DND-41 (cell line): ENCODE measurements at regions not wholly inside any gene's neighbourhood (a gene's known extent, or its start where the extent isn't known, plus 50 kb on each side); places are given as distances from the start of the nearest gene placed in this dataset.

ENCODE experiments used
- ATAC-seq: fragments of 200-7000 bp; cut with Tn5 transposase; 3 replicates; pipeline ENCODE4 v1.9.1; 2021; ENCODE audit warnings: low read depth; ENCODE audit not compliant: insufficient read depth
- DNase-seq: peaks from one replicate; pipeline ENCODE4 v3.0.0-alpha.2; 2020
- H2AFZ ChIP-seq: 2 replicates; pipeline ENCODE4 v1.6.0; 2012; ENCODE audit warnings: low read depth, low read length
- H3K27ac ChIP-seq: 2 replicates; pipeline ENCODE4 v1.5.1; 2012; ENCODE audit warnings: low read length, inconsistent platforms
- H3K27me3 ChIP-seq: fragments of 200-600 bp; sonication (generic); 2 replicates; pipeline ENCODE4 v1.6.0; 2012; ENCODE audit warnings: low read length, mild to moderate bottlenecking, inconsistent platforms; ENCODE audit not compliant: insufficient read depth, poor library complexity
- H3K36me3 ChIP-seq: 2 replicates; pipeline ENCODE4 v1.5.1; 2012; ENCODE audit warnings: low read length, inconsistent platforms; ENCODE audit not compliant: insufficient read depth
- H3K4me1 ChIP-seq: 2 replicates; pipeline ENCODE4 v1.5.1; 2012; ENCODE audit warnings: mild to moderate bottlenecking, low read length; ENCODE audit not compliant: insufficient read depth
- H3K4me2 ChIP-seq: 2 replicates; pipeline ENCODE4 v1.6.0; 2012; ENCODE audit warnings: mild to moderate bottlenecking, moderate library complexity, low read length, inconsistent platforms; ENCODE audit not compliant: insufficient read depth
- H3K4me3 ChIP-seq, 2 experiments: fragments of 200-600 bp in 1 of 2; shearing (Covaris generic) in 1 of 2; 2 replicates each; pipeline ENCODE4 v1.5.1; 2012 to 2016; ENCODE audit warnings: inconsistent platforms in 2 of 2, low read length in 2 of 2, mild to moderate bottlenecking in 2 of 2, low read depth in 1 of 2, moderate library complexity in 1 of 2
- H3K79me2 ChIP-seq: 2 replicates; pipeline ENCODE4 v1.6.0; 2012; ENCODE audit warnings: low read length, inconsistent platforms; ENCODE audit not compliant: insufficient read depth
- H3K9ac ChIP-seq: 2 replicates; pipeline ENCODE4 v1.6.0; 2012; ENCODE audit warnings: low read depth, mild to moderate bottlenecking, inconsistent platforms, low read length, moderate library complexity
- H3K9me3 ChIP-seq: 2 replicates; pipeline ENCODE4 v1.5.1; 2012; ENCODE audit warnings: low read length, moderate library complexity, mild to moderate bottlenecking, inconsistent platforms; ENCODE audit not compliant: insufficient read depth, severe bottlenecking
- H4K20me1 ChIP-seq: 2 replicates; pipeline ENCODE4 v1.6.0; 2012; ENCODE audit warnings: low read length; ENCODE audit not compliant: insufficient read depth
- EZH2 ChIP-seq: IDR thresholded peaks from 3 replicates; pipeline ENCODE4 v1.6.1; 2012; ENCODE audit warnings: borderline replicate concordance, low read depth, mild to moderate bottlenecking, moderate library complexity, low read length, inconsistent platforms; ENCODE audit not compliant: severe bottlenecking
- TF ChIP-seq, protein P1 (sequence below): IDR thresholded peaks from 2 replicates; pipeline ENCODE4 v1.5.1; 2012; ENCODE audit warnings: borderline replicate concordance, low read length, moderate library complexity, mild to moderate bottlenecking; ENCODE audit not compliant: poor library complexity, severe bottlenecking; ENCODE audit errors: extremely low read depth

DNA sequence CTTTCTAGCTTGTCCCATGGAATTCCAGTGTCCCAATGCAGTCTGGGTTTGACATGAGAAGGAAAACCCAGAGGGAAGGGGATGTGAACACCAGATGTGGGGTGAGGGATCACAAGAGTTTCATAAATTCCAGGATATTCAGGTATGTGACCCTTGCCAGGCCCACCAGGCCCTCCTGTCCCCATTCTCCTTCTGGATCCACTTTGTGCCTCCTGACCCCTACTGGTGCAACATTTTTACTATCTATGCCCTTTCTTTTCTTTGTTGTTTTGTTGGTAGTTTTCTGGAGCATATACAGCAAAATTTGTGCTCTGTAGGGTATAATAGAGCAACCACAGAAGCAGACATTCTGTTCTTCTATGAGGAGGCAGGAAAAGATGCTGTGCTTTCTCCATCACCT is 597.0 kb upstream of the GRAMD2B start:
- H3K27ac ChIP-seq = no peak overlapping the region
- peaks cover 4% of the 10 kb centered on the region for H3K9me3 ChIP-seq
- H3K4me3 ChIP-seq = no peak overlapping the region
- no peaks in the 10 kb centered on the region for H3K4me1 ChIP-seq
- no peak overlapping the region for H3K9ac ChIP-seq
- ATAC-seq (no peak), DNase-seq (no peak)
- no peaks in the 10 kb centered on the region for H4K20me1 ChIP-seq
- H3K79me2 ChIP-seq = no peaks in the 10 kb centered on the region
- no peaks in the 10 kb centered on the region for H3K36me3 ChIP-seq
- no peak for TF ChIP-seq EZH2
- TF ChIP-seq, protein P1, sequence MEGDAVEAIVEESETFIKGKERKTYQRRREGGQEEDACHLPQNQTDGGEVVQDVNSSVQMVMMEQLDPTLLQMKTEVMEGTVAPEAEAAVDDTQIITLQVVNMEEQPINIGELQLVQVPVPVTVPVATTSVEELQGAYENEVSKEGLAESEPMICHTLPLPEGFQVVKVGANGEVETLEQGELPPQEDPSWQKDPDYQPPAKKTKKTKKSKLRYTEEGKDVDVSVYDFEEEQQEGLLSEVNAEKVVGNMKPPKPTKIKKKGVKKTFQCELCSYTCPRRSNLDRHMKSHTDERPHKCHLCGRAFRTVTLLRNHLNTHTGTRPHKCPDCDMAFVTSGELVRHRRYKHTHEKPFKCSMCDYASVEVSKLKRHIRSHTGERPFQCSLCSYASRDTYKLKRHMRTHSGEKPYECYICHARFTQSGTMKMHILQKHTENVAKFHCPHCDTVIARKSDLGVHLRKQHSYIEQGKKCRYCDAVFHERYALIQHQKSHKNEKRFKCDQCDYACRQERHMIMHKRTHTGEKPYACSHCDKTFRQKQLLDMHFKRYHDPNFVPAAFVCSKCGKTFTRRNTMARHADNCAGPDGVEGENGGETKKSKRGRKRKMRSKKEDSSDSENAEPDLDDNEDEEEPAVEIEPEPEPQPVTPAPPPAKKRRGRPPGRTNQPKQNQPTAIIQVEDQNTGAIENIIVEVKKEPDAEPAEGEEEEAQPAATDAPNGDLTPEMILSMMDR = no peak
- no peak overlapping the region for H2AFZ ChIP-seq
- H3K4me2 ChIP-seq = no peak overlapping the region
- no peaks in the 10 kb centered on the region for H3K27me3 ChIP-seq

DNA sequence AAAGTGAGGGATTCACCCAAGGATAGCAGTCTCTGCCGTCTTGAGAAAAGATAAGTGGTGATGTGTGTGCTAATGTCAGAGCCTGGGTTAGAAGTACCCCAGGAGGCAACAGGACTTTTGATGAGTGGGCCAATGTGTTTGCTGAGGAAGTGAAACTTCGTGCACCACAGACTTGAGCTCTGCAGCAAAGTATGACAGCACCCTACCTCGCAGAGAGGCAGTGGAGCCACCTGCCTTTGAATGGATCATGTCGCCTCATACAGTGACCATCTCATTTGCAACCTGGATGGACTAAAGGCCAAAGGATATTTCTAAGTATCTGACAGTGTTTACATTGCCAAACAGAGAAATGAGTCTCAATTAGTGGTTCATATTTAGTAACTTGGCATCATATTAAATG is 593.9 kb upstream of the GRAMD2B start:
- TF ChIP-seq, protein P1 = no peak
- no peak for TF ChIP-seq EZH2
- ATAC-seq (no peak), DNase-seq (no peak)
- no peaks in the 10 kb centered on the region for H4K20me1 ChIP-seq
- H2AFZ ChIP-seq = no peak overlapping the region
- no peaks in the 10 kb centered on the region for H3K27me3 ChIP-seq
- H3K9me3 ChIP-seq = peaks cover 5% of the 10 kb centered on the region
- no peaks in the 10 kb centered on the region for H3K79me2 ChIP-seq
- no peaks in the 10 kb centered on the region for H3K36me3 ChIP-seq
- H3K4me2 ChIP-seq = no peak overlapping the region
- no peak overlapping the region for H3K27ac ChIP-seq
- no peak overlapping the region for H3K4me3 ChIP-seq
- no peak overlapping the region for H3K9ac ChIP-seq
- H3K4me1 ChIP-seq = no peaks in the 10 kb centered on the region

DNA sequence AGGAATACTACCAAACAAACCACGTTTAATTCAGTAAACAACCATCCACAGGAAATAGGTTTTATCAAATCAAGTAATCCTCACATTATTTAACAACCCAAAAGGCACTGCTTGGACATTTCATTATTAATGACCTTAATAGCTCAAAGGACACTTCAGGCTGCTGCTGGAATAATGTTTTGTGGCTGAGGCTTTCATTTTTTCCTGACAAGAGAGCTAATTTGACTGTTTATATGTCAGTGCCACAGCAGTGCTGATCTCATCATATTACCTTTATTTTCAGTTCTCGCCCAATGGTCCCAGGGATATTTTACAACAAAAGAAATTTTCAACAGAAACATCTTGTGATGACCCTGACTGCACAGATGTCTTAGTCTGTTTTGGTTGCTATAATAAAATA is 589.8 kb upstream of the GRAMD2B start:
- no peak for DNase-seq
- Histone ChIP-seq H2AFZ (no peak overlapping the region), H3K4me1 (no peaks in the 10 kb centered on the region), H3K9me3 (peaks cover 5% of the 10 kb centered on the region), H4K20me1 (no peaks in the 10 kb centered on the region), H3K36me3 (no peaks in the 10 kb centered on the region), H3K27me3 (no peaks in the 10 kb centered on the region), H3K27ac (no peak overlapping the region), H3K4me3 (no peak overlapping the region), H3K4me2 (no peak overlapping the region), H3K79me2 (no peaks in the 10 kb centered on the region), H3K9ac (no peak overlapping the region)
- TF ChIP-seq, protein P1 = no peak
- no peak for TF ChIP-seq EZH2
- ATAC-seq = no peak

DNA sequence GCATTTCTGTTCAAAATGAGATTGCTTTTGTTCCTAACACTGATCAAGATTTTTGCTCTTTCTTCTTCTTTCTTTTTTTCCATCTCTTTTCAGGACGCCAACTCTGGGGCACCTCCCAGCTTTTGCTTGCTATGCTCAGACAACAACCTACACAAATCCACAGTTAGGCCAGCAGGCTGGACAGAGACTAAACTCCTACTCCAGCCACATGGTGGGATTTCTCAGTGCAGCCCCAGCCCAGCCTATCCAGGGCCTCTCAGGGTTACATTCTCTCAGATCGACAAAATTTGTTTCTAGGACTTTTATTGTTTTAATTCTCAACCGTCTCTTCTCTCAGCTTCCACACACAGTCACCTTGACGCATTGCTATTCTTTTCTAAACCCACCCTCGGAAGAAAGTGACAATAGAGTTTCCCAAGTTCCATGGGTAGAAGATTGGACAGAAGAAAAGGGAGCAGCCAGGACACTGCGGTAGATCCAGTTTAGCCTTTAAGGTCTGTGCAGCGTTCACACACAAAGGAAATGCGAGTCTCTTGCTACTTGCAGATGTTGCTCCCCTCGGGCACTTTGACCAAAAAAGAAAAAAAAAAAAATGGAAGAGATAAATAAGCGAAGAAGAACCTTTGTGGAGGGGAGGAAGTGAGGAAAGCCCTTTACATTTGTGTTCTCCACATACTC is 588.6 kb upstream of the GRAMD2B start:
- H3K36me3 ChIP-seq = no peaks in the 10 kb centered on the region
- DNase-seq = no peak
- H3K4me2 ChIP-seq = no peak overlapping the region
- H3K9ac ChIP-seq = no peak overlapping the region
- H3K9me3 ChIP-seq = peaks cover 5% of the 10 kb centered on the region
- H4K20me1 ChIP-seq = no peaks in the 10 kb centered on the region
- no peak overlapping the region for H3K4me3 ChIP-seq
- H3K27ac ChIP-seq = no peak overlapping the region
- H3K4me1 ChIP-seq = no peaks in the 10 kb centered on the region
- H3K27me3 ChIP-seq = no peaks in the 10 kb centered on the region
- TF ChIP-seq, protein P1 = no peak
- TF ChIP-seq EZH2 = no peak
- H3K79me2 ChIP-seq = no peaks in the 10 kb centered on the region
- ATAC-seq = no peak
- no peak overlapping the region for H2AFZ ChIP-seq
